ENCODE measurements at regions not wholly inside any gene's neighbourhood (a gene's known extent, or its start where the extent isn't known, plus 50 kb on each side); places are given as distances from the start of the nearest gene placed in this dataset.

GRCh38 chr1:116824631-116825206, 70.5 kb downstream of the CD2 start:
- intact Hi-C loops (cut with micrococcal nuclease; ENCODE audit: unreplicated experiment) = no loop called here
- DNase-seq (ENCODE audit: low spot score) = no peak
- TF ChIP-seq EZH2 (IDR thresholded peaks at IDR 0.05; ENCODE audit: borderline replicate concordance, low read depth, low read length, poor library complexity, severe bottlenecking) = no peak
- TF ChIP-seq CTCF (conservative IDR thresholded peaks at IDR 0.05; ENCODE audit: low read depth, low read length) = no peak
- POLR2A ChIA-PET (ENCODE audit: low non-redundant PET) = no interaction called here
- Histone ChIP-seq H3K36me3 (ENCODE audit: insufficient read depth, low read length, poor library complexity, severe bottlenecking) (no peaks in the 10 kb centered on the region), H3K27ac (ENCODE audit: low read depth, low read length, poor library complexity, severe bottlenecking) (no peak overlapping the region), H3K4me1 (ENCODE audit: insufficient read depth, low read length, poor library complexity, severe bottlenecking) (peaks cover 19% of the 10 kb centered on the region), H3K9me3 (ENCODE audit: low read depth, low read length, poor library complexity, severe bottlenecking) (no peaks in the 10 kb centered on the region), H3K27me3 (replicated peaks; ENCODE audit: insufficient read depth, low read depth, low read length, poor library complexity) (no peaks in the 10 kb centered on the region), H3K4me3 (ENCODE audit: low read depth, low read length, poor library complexity, severe bottlenecking) (no peak overlapping the region)
- CTCF ChIA-PET = no interaction called here
- BruUV-seq (replicated peaks) = no TSS peak

DNA sequence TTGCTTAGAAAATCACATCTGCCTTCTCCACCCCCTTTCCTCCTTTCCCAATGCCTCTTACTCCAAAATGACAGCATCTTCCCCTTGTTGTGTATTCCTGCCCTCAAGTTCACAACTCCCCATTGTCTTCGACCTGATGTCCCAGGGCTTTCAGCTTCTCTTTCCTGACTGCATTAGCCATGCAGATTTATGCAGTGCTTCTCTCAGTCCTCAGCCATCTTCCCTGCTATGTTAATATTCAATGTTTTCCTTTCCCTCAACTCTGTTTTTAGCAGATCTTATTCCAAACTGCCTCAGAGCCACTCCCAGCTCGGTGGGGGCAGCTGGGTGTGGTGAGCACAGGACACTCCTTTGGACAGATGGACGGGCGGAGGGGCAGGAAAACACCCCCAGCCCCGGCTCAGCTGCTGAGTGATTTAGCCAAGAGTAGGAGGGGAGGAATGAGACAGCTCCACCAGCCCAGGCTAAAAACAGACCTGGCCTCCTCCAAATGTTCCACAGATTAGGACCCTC, 71.0 kb downstream of the CD2 start:
- BruUV-seq (replicated peaks) = no TSS peak
- H3K27me3 ChIP-seq (replicated peaks; ENCODE audit: insufficient read depth, low read depth, low read length, poor library complexity) = no peaks in the 10 kb centered on the region
- DNase-seq (ENCODE audit: low spot score) = peak; percentile 46
- POLR2A ChIA-PET (ENCODE audit: low non-redundant PET) = no interaction called here
- H3K4me3 ChIP-seq (ENCODE audit: low read depth, low read length, poor library complexity, severe bottlenecking) = no peak overlapping the region
- H3K9me3 ChIP-seq (ENCODE audit: low read depth, low read length, poor library complexity, severe bottlenecking) = no peaks in the 10 kb centered on the region
- no peak for TF ChIP-seq CTCF (conservative IDR thresholded peaks at IDR 0.05; ENCODE audit: low read depth, low read length)
- peaks cover 19% of the 10 kb centered on the region for H3K4me1 ChIP-seq (ENCODE audit: insufficient read depth, low read length, poor library complexity, severe bottlenecking)
- H3K36me3 ChIP-seq (ENCODE audit: insufficient read depth, low read length, poor library complexity, severe bottlenecking) = no peaks in the 10 kb centered on the region
- CTCF ChIA-PET = no interaction called here
- intact Hi-C loops (cut with micrococcal nuclease; ENCODE audit: unreplicated experiment) = no loop called here
- H3K27ac ChIP-seq (ENCODE audit: low read depth, low read length, poor library complexity, severe bottlenecking) = peak overlapping the region; percentile 19

GRCh38 chr1:116825720-116826438, 71.6 kb downstream of the CD2 start:
- POLR2A ChIA-PET (ENCODE audit: low non-redundant PET) = no interaction called here
- no peaks in the 10 kb centered on the region for H3K9me3 ChIP-seq (ENCODE audit: low read depth, low read length, poor library complexity, severe bottlenecking)
- peak overlapping the region; percentile 19 for H3K27ac ChIP-seq (ENCODE audit: low read depth, low read length, poor library complexity, severe bottlenecking)
- no peaks in the 10 kb centered on the region for H3K36me3 ChIP-seq (ENCODE audit: insufficient read depth, low read length, poor library complexity, severe bottlenecking)
- intact Hi-C loops (cut with micrococcal nuclease; ENCODE audit: unreplicated experiment) = no loop called here
- BruUV-seq (replicated peaks) = no TSS peak
- peak; percentile 54 for DNase-seq (ENCODE audit: low spot score)
- peaks cover 19% of the 10 kb centered on the region for H3K4me1 ChIP-seq (ENCODE audit: insufficient read depth, low read length, poor library complexity, severe bottlenecking)
- no peaks in the 10 kb centered on the region for H3K27me3 ChIP-seq (replicated peaks; ENCODE audit: insufficient read depth, low read depth, low read length, poor library complexity)
- no peak for TF ChIP-seq CTCF (conservative IDR thresholded peaks at IDR 0.05; ENCODE audit: low read depth, low read length)
- TF ChIP-seq EZH2 (IDR thresholded peaks at IDR 0.05; ENCODE audit: borderline replicate concordance, low read depth, low read length, poor library complexity, severe bottlenecking) = no peak
- no peak overlapping the region for H3K4me3 ChIP-seq (ENCODE audit: low read depth, low read length, poor library complexity, severe bottlenecking)
- CTCF ChIA-PET = no interaction called here
